CD4-positive, alpha-beta T cell (primary cell): ENCODE measurements at regions not wholly inside any gene's neighbourhood (a gene's known extent, or its start where the extent isn't known, plus 50 kb on each side); places are given as distances from the start of the nearest gene placed in this dataset.

Experiments
- ATAC-seq: fragments of 200-7000 bp; cut with Tn5 transposase; one replicate; pipeline ENCODE4 v1.10.0; 2022; ENCODE audit warnings: mild to moderate bottlenecking; ENCODE audit not compliant: poor library complexity
- CTCF ChIA-PET: fragments of 350-600 bp; sonication (Branson Sonifier 250); formaldehyde crosslinking; loops from one replicate; lab custom pipeline; 2021; ENCODE audit warnings: antibody characterized with exemption, inconsistent platforms; lab: Charles Lee
- POLR2A ChIA-PET: fragments of 350-600 bp; sonication (Branson Sonifier 250); formaldehyde crosslinking; loops from one replicate; lab custom pipeline; 2021; ENCODE audit warnings: antibody characterized with exemption, inconsistent platforms; lab: Charles Lee
- DNase-seq, 14 experiments: peaks; one replicate each; pipeline ENCODE4 v3.0.0-alpha.2; 2013 to 2020; ENCODE audit warnings: mixed read lengths in 2 of 14
- H3K27ac ChIP-seq, 2 donors: one replicate each; pipeline versions ENCODE4 v1.5.1 to v1.7.0; 2013; ENCODE audit warnings: low read length in 2 of 2, low read depth in 1 of 2, mild to moderate bottlenecking in 1 of 2
- H3K27me3 ChIP-seq, 2 experiments: 1 replicate in 1 of 2; 2 replicates in 1 of 2; pipeline versions ENCODE4 v1.6.1 to v1.7.0; 2013; ENCODE audit warnings: low read length in 2 of 2, control low read depth in 1 of 2, mild to moderate bottlenecking in 1 of 2, moderate library complexity in 1 of 2; ENCODE audit not compliant: insufficient read depth in 2 of 2, control insufficient read depth in 1 of 2
- H3K36me3 ChIP-seq: one replicate; pipeline ENCODE4 v1.6.1; 2013; ENCODE audit warnings: low read length, control low read depth; ENCODE audit not compliant: insufficient read depth
- H3K4me1 ChIP-seq: one replicate; pipeline ENCODE4 v1.6.1; 2013; ENCODE audit warnings: low read length, control low read depth; ENCODE audit not compliant: insufficient read depth
- H3K4me3 ChIP-seq: one replicate; pipeline ENCODE4 v1.5.1; 2013; ENCODE audit warnings: mild to moderate bottlenecking, low read length, moderate library complexity
- H3K9me3 ChIP-seq, 2 experiments: 1 replicate in 1 of 2; 2 replicates in 1 of 2; pipeline versions ENCODE4 v1.6.1 to v1.7.0; 2013; ENCODE audit warnings: low read length in 2 of 2, mild to moderate bottlenecking in 2 of 2, control low read depth in 1 of 2, moderate library complexity in 1 of 2; ENCODE audit not compliant: control insufficient read depth in 1 of 2, insufficient read depth in 1 of 2
- H3K27ac Mint-ChIP-seq: one replicate; pipeline ENCODE4 v1.8.0; 2020; ENCODE audit warnings: mixed read lengths
- H3K27me3 Mint-ChIP-seq: one replicate; pipeline ENCODE4 v1.8.0; 2021; ENCODE audit warnings: mixed read lengths
- H3K36me3 Mint-ChIP-seq: one replicate; pipeline ENCODE4 v1.8.0; 2021; ENCODE audit warnings: low read depth, mixed read lengths
- H3K4me1 Mint-ChIP-seq: one replicate; pipeline ENCODE4 v1.8.0; 2021; ENCODE audit warnings: low read depth, mixed read lengths
- H3K4me3 Mint-ChIP-seq: one replicate; pipeline ENCODE4 v1.8.0; 2020; ENCODE audit warnings: mild to moderate bottlenecking, mixed read lengths
- H3K9me3 Mint-ChIP-seq: one replicate; pipeline ENCODE4 v1.8.0; 2020; ENCODE audit warnings: mixed read lengths
- intact Hi-C, 2 experiments: fragments of 100-400 bp; cut with DNase I in 1 of 2; cut with micrococcal nuclease in 1 of 2; formaldehyde crosslinking; loops; one replicate each; pipeline versions ENCODE4 v1.15.1 to v1.9.0; 2023 to 2025; cut with DNase I, micrococcal nuclease
- TF ChIP-seq, protein P1 (sequence below): fragments of 200-600 bp; IDR thresholded peaks from one replicate; pipeline ENCODE4 v1.8.0; 2022; ENCODE audit warnings: antibody characterized with exemption, mild to moderate bottlenecking

DNA sequence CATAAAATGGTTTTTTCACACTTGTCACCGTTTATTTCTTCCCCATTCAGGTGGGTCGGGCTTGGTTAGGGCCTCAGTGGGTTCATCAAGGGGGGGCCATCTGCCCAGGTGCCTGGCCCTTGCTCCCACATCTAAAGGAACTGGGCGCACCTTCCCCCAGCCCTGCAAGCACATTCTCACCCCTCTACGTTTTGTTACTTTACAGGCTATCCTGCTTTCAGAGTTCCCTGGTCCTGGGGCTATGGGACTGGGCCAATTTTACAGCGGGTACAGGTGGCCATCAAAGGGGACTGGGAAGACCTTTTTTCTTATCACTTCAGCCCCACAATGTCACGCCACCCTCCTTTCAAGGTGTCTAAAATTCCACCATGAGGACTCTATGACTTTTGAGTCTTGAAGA lies 71.8 kb upstream of the HAAO start:
- POLR2A ChIA-PET: no interaction called here

DNA sequence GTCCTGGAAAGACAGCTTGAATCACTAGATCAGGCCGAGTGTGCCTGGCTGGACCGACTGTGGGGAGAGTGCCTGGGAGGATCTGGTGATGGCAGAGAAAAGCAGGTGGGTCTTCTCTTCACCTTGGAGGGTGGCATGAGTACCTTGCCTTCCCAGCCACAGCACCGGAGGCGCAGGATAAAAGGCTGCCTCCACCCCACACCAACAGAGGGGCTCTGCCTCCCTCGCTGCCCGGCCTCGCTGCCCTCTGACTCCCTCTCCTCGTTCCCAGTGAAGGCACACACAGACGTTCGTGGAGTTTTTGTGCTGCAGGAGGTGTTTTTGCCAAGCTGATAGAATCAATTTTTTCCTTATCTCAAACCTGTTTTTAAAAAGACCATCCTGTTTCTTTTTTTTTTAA lies 71.4 kb upstream of the HAAO start:
- POLR2A ChIA-PET: no interaction called here
- ATAC-seq: no peak
- peaks cover 5% of the 10 kb centered on the region for H3K9me3 Mint-ChIP-seq

More for the DNA sequence above, 71.8 kb upstream of the HAAO start:
- H3K9me3 ChIP-seq: peaks cover 0 to 4% of the 10 kb centered on the region in 2 experiments
- no peaks in the 10 kb centered on the region for H3K4me1 Mint-ChIP-seq
- intact Hi-C loops: no loop called here
- no peak overlapping the region for H3K4me3 ChIP-seq
- no peak overlapping the region for H3K4me3 Mint-ChIP-seq
- H3K4me1 ChIP-seq: no peaks in the 10 kb centered on the region
- H3K36me3 Mint-ChIP-seq: no peaks in the 10 kb centered on the region
- DNase-seq (no peak), ATAC-seq (no peak)
- H3K27ac Mint-ChIP-seq: no peak overlapping the region
- peaks cover 7% of the 10 kb centered on the region for H3K9me3 Mint-ChIP-seq
- TF ChIP-seq, protein P1, sequence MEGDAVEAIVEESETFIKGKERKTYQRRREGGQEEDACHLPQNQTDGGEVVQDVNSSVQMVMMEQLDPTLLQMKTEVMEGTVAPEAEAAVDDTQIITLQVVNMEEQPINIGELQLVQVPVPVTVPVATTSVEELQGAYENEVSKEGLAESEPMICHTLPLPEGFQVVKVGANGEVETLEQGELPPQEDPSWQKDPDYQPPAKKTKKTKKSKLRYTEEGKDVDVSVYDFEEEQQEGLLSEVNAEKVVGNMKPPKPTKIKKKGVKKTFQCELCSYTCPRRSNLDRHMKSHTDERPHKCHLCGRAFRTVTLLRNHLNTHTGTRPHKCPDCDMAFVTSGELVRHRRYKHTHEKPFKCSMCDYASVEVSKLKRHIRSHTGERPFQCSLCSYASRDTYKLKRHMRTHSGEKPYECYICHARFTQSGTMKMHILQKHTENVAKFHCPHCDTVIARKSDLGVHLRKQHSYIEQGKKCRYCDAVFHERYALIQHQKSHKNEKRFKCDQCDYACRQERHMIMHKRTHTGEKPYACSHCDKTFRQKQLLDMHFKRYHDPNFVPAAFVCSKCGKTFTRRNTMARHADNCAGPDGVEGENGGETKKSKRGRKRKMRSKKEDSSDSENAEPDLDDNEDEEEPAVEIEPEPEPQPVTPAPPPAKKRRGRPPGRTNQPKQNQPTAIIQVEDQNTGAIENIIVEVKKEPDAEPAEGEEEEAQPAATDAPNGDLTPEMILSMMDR: no peak
- H3K27ac ChIP-seq: no peak overlapping the region
- H3K27me3 ChIP-seq: peaks cover 0 to 3% of the 10 kb centered on the region in 2 experiments
- CTCF ChIA-PET: no interaction called here
- H3K27me3 Mint-ChIP-seq: no peaks in the 10 kb centered on the region
- no peaks in the 10 kb centered on the region for H3K36me3 ChIP-seq

DNA sequence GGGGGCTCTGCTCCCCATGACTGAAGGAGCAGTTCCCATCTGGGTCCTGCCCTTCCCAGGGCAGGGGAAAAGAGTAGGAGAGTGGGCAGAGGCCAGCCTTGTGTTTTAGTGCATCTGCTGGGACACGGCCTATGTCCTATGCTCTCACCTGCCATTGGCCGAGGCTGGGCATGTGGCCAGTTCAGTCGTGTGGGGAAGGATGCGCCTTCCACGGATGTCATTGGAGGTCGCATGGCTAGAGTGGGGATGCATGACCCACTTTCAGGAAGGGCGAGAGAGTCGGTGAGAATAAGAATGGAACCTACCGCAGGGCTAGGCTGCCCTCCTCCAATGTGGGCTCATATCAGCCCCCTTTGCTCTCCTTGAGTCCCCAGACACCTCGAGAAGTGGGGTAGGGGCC lies 70.9 kb upstream of the HAAO start:
- no peak for DNase-seq
- Histone ChIP-seq H3K4me1 (no peaks in the 10 kb centered on the region), H3K4me3 (no peak overlapping the region), H3K27ac (no peak overlapping the region), H3K27me3 (peaks cover 0 to 3% of the 10 kb centered on the region in 2 experiments), H3K36me3 (no peaks in the 10 kb centered on the region), H3K9me3 (peaks cover 0 to 6% of the 10 kb centered on the region in 2 experiments)
- ATAC-seq: no peak
- Mint-ChIP-seq H3K4me1 (no peaks in the 10 kb centered on the region), H3K4me3 (no peak overlapping the region), H3K27ac (no peak overlapping the region), H3K9me3 (peaks cover 2% of the 10 kb centered on the region), H3K27me3 (no peaks in the 10 kb centered on the region), H3K36me3 (no peaks in the 10 kb centered on the region)
- CTCF ChIA-PET: no interaction called here
- TF ChIP-seq, protein P1: no peak
- POLR2A ChIA-PET: no interaction called here
- intact Hi-C loops: no loop called here

More for the DNA sequence above, 71.4 kb upstream of the HAAO start:
- H3K27me3 ChIP-seq: peaks cover 0 to 3% of the 10 kb centered on the region in 2 experiments
- H3K4me3 Mint-ChIP-seq: no peak overlapping the region
- peaks cover 0 to 4% of the 10 kb centered on the region in 2 experiments for H3K9me3 ChIP-seq
- intact Hi-C loops: no loop called here
- H3K36me3 Mint-ChIP-seq: no peaks in the 10 kb centered on the region
- no peaks in the 10 kb centered on the region for H3K4me1 Mint-ChIP-seq
- no peak overlapping the region for H3K4me3 ChIP-seq
- no peak overlapping the region for H3K27ac Mint-ChIP-seq
- no peaks in the 10 kb centered on the region for H3K4me1 ChIP-seq
- CTCF ChIA-PET: no interaction called here
- no peaks in the 10 kb centered on the region for H3K27me3 Mint-ChIP-seq
- TF ChIP-seq, protein P1: no peak
- no peak overlapping the region for H3K27ac ChIP-seq
- DNase-seq: no peak
- H3K36me3 ChIP-seq: no peaks in the 10 kb centered on the region
